Fibroblast of villous mesenchyme (primary cell): ENCODE measurements at regions not wholly inside any gene's neighbourhood (a gene's known extent, or its start where the extent isn't known, plus 50 kb on each side); places are given as distances from the start of the nearest gene placed in this dataset.

ENCODE experiments used
- DNase-seq: peaks from one replicate; pipeline ENCODE4 v3.0.0-alpha.2; 2010; ENCODE audit warnings: low read depth
- H3K4me3 ChIP-seq: 2 replicates; pipeline ENCODE4 v1.5.1; 2011; ENCODE audit warnings: low read depth, mild to moderate bottlenecking, low read length
- TF ChIP-seq, protein P1 (sequence below): IDR thresholded peaks from 2 replicates; pipeline ENCODE4 v1.5.1; 2012; ENCODE audit warnings: low read depth, mild to moderate bottlenecking, low read length; ENCODE audit not compliant: insufficient read depth

DNA sequence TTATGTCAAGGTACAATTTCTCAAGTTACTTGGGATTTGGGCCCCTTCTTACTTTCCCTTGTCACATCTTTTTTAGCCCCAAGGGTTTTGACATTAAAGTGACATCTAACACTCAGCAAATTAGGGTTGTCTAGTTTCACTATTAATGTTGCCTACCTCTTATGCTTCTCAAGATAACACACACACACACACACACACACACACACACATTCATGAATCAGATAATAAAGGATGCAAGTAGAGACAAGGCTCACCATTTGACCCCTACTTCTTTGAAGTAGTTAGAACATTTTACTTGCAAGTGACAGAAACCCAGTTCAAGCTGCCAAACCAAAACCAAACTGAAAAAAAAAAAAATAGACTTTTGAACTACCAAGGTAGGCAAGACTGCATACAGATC lies 138.8 kb downstream of the TRIB2 start:
- TF ChIP-seq, protein P1, sequence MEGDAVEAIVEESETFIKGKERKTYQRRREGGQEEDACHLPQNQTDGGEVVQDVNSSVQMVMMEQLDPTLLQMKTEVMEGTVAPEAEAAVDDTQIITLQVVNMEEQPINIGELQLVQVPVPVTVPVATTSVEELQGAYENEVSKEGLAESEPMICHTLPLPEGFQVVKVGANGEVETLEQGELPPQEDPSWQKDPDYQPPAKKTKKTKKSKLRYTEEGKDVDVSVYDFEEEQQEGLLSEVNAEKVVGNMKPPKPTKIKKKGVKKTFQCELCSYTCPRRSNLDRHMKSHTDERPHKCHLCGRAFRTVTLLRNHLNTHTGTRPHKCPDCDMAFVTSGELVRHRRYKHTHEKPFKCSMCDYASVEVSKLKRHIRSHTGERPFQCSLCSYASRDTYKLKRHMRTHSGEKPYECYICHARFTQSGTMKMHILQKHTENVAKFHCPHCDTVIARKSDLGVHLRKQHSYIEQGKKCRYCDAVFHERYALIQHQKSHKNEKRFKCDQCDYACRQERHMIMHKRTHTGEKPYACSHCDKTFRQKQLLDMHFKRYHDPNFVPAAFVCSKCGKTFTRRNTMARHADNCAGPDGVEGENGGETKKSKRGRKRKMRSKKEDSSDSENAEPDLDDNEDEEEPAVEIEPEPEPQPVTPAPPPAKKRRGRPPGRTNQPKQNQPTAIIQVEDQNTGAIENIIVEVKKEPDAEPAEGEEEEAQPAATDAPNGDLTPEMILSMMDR, result no peak
- no peak for DNase-seq
- no peak overlapping the region for H3K4me3 ChIP-seq

DNA sequence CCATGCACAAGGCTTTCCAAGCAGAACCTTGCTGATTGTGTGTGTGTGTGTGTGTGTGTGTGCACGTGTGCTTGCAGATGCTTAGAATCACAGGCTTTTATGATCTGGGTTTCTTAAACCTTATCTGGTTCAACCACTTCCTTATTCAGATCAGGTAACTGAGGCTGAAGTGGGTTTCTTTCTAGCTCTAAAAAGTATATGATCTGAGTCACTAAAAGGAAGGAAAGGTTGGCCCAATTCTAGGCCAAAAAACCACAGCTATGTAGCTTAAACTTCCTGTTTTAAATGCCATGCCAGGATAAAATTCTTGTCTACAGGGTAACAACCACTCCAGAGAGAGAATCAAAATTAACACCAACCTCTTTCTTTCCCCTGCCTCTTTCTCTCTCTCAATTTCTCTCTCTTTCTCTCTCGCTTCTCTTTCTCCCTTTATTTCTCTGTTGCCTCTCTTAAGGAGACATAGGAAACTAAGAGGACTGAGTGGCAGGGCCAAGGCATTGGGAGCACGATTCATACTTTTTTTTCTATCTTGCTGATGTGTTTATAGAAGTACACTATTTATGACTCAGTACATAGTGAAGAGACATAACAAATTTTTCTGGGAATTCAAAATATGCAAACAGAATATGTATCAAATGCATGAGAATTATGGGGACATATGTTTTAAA lies 140.3 kb downstream of the TRIB2 start:
- DNase-seq, result peak; percentile 62
- H3K4me3 ChIP-seq, result no peak overlapping the region
- TF ChIP-seq, protein P1, result no peak

DNA sequence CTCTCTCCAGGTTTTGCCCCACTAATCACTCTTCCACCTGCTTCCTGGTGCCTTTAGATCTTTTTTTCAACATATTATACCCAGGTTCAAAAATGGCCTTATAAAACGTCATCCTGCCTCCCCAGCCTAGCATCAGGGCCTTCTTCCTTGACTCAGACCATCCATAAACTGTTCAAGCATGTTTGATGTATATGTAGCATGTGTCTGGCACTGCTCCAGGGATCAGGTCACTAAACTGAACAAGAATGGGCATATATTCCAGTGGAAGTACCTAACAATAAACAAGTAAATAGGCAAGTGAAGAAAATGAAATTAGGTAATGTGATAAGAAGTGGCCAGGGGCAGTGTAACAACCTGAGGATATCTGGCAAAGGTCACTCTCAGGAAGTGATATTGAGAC lies 141.2 kb downstream of the TRIB2 start:
- TF ChIP-seq, protein P1, result no peak

DNA sequence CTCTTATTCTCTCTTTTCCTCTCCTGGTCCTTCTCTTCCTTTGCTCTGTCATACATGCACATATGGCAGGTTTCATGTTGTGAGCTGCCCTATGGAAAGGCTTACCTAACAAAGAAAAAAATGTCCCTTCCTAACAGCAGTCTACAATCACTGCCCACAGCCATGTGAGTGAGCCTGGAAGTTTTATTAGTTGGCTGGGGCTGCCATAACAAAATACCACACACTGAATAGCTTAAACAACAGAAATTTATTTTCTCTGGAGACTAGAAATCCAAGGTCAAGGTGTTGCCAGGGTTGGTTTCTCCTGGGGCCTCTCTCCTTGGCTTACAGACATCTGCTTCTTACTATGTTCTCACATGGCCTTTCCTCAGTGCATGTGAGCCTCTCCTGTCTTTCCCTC lies 142.1 kb downstream of the TRIB2 start:
- TF ChIP-seq, protein P1, result no peak
- no peak overlapping the region for H3K4me3 ChIP-seq
- DNase-seq, result peak; percentile 37

More for the DNA sequence above, 141.2 kb downstream of the TRIB2 start:
- no peak overlapping the region for H3K4me3 ChIP-seq
- DNase-seq, result no peak

DNA sequence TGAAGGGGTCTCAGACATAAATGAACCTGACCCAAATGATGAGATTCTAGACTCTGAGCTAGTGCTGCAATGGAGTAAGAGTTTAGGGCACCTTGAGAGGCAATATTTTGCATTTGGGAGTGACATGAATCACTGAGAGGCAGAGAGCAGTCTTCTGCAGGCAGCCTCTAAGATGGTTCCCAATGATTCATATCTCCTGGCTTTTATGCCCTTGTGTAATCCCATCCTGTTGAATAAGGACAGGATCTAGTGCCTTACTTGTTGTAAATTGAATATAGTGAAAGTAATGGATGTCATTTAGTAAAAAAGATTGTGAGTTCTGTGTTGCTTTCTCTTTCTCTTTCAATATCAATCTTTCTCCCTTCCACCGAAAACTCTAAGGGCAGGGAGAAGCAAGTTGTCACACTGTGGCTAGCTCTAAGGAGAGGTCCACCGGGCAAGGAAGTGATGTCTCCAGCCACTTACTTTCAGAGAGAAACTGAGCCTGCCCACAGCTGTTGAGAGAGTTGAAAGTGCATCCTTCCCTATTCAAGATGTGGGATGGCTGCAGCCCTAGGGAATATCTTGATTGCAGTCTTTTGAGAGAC lies 144.7 kb downstream of the TRIB2 start:
- TF ChIP-seq, protein P1, result no peak
- DNase-seq, result peak; percentile 48
- H3K4me3 ChIP-seq, result no peak overlapping the region

DNA sequence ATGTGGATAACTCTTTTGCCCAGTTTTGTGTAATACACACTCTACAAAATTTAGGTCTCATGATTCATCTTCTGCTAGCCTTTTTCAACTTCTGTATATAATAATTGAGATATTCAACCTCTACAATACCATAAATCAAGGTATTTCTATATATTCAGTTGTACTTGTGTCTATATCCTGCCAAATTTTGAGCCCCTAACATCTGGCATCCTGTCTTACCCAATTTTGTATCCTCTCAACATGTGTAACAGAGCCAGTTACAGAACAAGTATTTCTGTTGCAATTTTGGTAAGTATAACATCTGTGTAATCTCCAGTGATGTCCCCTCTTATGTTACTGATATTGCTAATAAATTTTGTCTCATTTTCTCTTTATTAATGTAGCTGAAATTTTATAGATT lies 145.8 kb downstream of the TRIB2 start:
- no peak overlapping the region for H3K4me3 ChIP-seq
- DNase-seq, result no peak
- TF ChIP-seq, protein P1, result no peak
